Fibroblast of the aortic adventitia (primary cell): ENCODE measurements at regions not wholly inside any gene's neighbourhood (a gene's known extent, or its start where the extent isn't known, plus 50 kb on each side); places are given as distances from the start of the nearest gene placed in this dataset.
"Not testable (repeated sequence)": the region's sequence is repeated elsewhere in the genome, so short reads cannot be mapped to it uniquely, and the experiment has no call there.

Experiments
- DNase-seq: peaks from one replicate; pipeline ENCODE4 v3.0.0-alpha.2; 2010; ENCODE audit warnings: low read depth
- H3K4me3 ChIP-seq: 2 replicates; pipeline ENCODE4 v1.5.1; 2011; ENCODE audit warnings: low read depth, mild to moderate bottlenecking, control low read depth, low read length, moderate library complexity
- CTCF ChIP-seq: IDR thresholded peaks from 2 replicates; pipeline ENCODE4 v1.5.1; 2011; ENCODE audit warnings: mild to moderate bottlenecking, low read length, control low read depth, inconsistent platforms; ENCODE audit not compliant: insufficient read depth

GRCh38 chr6:15109338-15110090 lies 136.4 kb upstream of the JARID2 start:
- H3K4me3 ChIP-seq: no peak overlapping the region
- DNase-seq: no peak
- TF ChIP-seq CTCF: no peak

- no peak overlapping the region for H3K4me3 ChIP-seq
- DNase-seq: no peak
- no peak for TF ChIP-seq CTCF
Observed at GRCh38 chr6:15110726-15111354, 135.0 kb upstream of the JARID2 start.

GRCh38 chr6:15111576-15111975 lies 134.3 kb upstream of the JARID2 start:
- not testable (repeated sequence) for H3K4me3 ChIP-seq, DNase-seq

GRCh38 chr6:15113587-15113986 lies 132.3 kb upstream of the JARID2 start:
- DNase-seq: no peak
- H3K4me3 ChIP-seq: no peak overlapping the region
- TF ChIP-seq CTCF: no peak

GRCh38 chr6:15114061-15114460 lies 131.8 kb upstream of the JARID2 start:
- H3K4me3 ChIP-seq: no peak overlapping the region
- no peak for DNase-seq
- TF ChIP-seq CTCF: no peak

GRCh38 chr6:15116889-15117288 lies 129.0 kb upstream of the JARID2 start:
- H3K4me3 ChIP-seq: no peak overlapping the region
- DNase-seq: no peak
- no peak for TF ChIP-seq CTCF

- TF ChIP-seq CTCF: no peak
Observed at GRCh38 chr6:15121443-15121842, 124.4 kb upstream of the JARID2 start.

More at GRCh38 chr6:15121443-15121842, 124.4 kb upstream of the JARID2 start:
- no peak for DNase-seq
- H3K4me3 ChIP-seq: no peak overlapping the region
